NT2/D1 (cell line): ENCODE measurements at regions not wholly inside any gene's neighbourhood (a gene's known extent, or its start where the extent isn't known, plus 50 kb on each side); places are given as distances from the start of the nearest gene placed in this dataset.
"Not testable (repeated sequence)": the region's sequence is repeated elsewhere in the genome, so short reads cannot be mapped to it uniquely, and the experiment has no call there.

Experiments used
- SUZ12 ChIP-seq: IDR thresholded peaks from 2 replicates; pipeline ENCODE4 v1.6.1; 2011; ENCODE audit not compliant: insufficient read length, insufficient read depth; ENCODE audit errors: extremely low read depth
- YY1 ChIP-seq: IDR thresholded peaks from 2 replicates; pipeline ENCODE4 v1.6.1; 2011; ENCODE audit not compliant: insufficient read length, insufficient read depth
- ZNF274 ChIP-seq: IDR thresholded peaks from 2 replicates; pipeline ENCODE4 v1.6.1; 2011; ENCODE audit warnings: mild to moderate bottlenecking, low read depth, low read length

GRCh38 chr12:24654344-24654743 is 294.6 kb downstream of the BCAT1 start:
- not testable (repeated sequence) for TF ChIP-seq YY1, ZNF274, SUZ12
